ENCODE measurements at regions not wholly inside any gene's neighbourhood (a gene's known extent, or its start where the extent isn't known, plus 50 kb on each side); places are given as distances from the start of the nearest gene placed in this dataset.

DNA sequence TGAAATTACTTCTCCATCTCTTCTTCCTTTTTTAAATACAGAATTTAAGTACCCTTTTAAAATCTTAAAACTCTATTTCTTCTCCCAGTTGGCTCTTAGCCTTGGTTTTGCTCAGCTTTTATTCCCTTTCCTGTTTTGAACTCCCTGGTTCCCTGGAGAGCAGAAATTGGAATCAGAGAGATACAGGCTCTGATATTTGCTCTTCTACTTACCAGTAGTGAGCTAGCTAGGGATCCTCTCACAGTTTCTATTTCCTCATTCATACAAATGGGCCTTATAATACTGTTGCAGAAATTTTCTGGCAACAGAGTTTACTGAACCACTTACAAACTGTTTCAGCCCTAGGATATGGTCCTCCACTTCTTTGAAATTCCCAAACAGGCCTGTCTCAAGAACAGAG lies 606.3 kb downstream of the NUF2 start:
- H3K27ac Mint-ChIP-seq (ENCODE audit: unreplicated experiment), result no peak overlapping the region
- TF ChIP-seq, protein P1, sequence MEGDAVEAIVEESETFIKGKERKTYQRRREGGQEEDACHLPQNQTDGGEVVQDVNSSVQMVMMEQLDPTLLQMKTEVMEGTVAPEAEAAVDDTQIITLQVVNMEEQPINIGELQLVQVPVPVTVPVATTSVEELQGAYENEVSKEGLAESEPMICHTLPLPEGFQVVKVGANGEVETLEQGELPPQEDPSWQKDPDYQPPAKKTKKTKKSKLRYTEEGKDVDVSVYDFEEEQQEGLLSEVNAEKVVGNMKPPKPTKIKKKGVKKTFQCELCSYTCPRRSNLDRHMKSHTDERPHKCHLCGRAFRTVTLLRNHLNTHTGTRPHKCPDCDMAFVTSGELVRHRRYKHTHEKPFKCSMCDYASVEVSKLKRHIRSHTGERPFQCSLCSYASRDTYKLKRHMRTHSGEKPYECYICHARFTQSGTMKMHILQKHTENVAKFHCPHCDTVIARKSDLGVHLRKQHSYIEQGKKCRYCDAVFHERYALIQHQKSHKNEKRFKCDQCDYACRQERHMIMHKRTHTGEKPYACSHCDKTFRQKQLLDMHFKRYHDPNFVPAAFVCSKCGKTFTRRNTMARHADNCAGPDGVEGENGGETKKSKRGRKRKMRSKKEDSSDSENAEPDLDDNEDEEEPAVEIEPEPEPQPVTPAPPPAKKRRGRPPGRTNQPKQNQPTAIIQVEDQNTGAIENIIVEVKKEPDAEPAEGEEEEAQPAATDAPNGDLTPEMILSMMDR (IDR thresholded peaks at IDR 0.05), result no peak
- H3K9me3 Mint-ChIP-seq (ENCODE audit: unreplicated experiment), result no peaks in the 10 kb centered on the region
- H3K27me3 Mint-ChIP-seq (ENCODE audit: unreplicated experiment), result no peaks in the 10 kb centered on the region
- no peak overlapping the region for H3K4me3 Mint-ChIP-seq (ENCODE audit: unreplicated experiment)
- H3K36me3 Mint-ChIP-seq (ENCODE audit: unreplicated experiment), result no peaks in the 10 kb centered on the region
- no peak for DNase-seq (ENCODE audit: extremely low spot score, unreplicated experiment)
- H3K4me1 Mint-ChIP-seq (ENCODE audit: unreplicated experiment), result no peaks in the 10 kb centered on the region

DNA sequence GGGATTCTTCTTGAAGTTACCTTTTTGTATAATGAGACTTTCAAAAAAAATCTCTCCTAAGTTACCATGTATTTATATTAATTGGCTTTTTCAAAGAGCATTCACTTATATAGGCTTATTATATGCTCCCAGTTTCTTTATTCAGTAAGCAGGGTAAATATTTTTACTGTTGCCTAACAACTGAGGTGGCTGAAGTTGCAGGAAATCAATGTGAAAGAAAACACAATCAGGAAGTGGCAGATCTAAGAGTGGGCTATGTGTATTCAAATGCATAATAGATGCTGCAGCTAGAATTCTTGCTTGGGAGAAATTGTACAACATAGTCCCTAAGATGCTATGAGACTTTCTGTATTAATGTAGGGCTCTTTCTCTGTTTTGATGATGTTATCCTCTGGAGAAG lies 606.9 kb downstream of the NUF2 start:
- Mint-ChIP-seq H3K27ac (ENCODE audit: unreplicated experiment) (no peak overlapping the region), H3K4me3 (ENCODE audit: unreplicated experiment) (no peak overlapping the region), H3K9me3 (ENCODE audit: unreplicated experiment) (no peaks in the 10 kb centered on the region), H3K4me1 (ENCODE audit: unreplicated experiment) (no peaks in the 10 kb centered on the region), H3K36me3 (ENCODE audit: unreplicated experiment) (no peaks in the 10 kb centered on the region), H3K27me3 (ENCODE audit: unreplicated experiment) (no peaks in the 10 kb centered on the region)
- DNase-seq (ENCODE audit: extremely low spot score, unreplicated experiment), result no peak
- TF ChIP-seq, protein P1 (IDR thresholded peaks at IDR 0.05), result no peak

DNA sequence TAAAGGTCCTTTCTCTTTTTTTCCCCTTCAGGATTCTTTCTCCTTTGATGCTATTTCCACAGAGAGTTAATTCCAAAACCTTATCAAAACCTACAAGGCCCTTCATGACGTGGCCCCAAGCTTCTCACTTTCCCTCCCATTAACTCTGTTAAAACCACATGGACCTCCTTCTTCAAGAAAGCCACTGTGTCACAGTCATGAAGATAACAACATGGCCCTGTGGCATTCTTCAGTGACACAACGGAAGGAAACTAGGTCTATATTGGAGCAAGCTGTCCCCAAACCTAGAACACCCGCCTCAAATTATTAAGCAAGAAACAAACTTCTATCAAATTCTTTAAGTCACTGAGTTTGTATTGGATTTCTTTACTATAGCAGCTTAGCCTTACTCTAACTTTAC lies 611.1 kb downstream of the NUF2 start:
- DNase-seq (ENCODE audit: extremely low spot score, unreplicated experiment), result no peak
- Mint-ChIP-seq H3K27me3 (ENCODE audit: unreplicated experiment) (no peaks in the 10 kb centered on the region), H3K27ac (ENCODE audit: unreplicated experiment) (no peak overlapping the region), H3K4me1 (ENCODE audit: unreplicated experiment) (no peaks in the 10 kb centered on the region), H3K4me3 (ENCODE audit: unreplicated experiment) (no peak overlapping the region), H3K36me3 (ENCODE audit: unreplicated experiment) (no peaks in the 10 kb centered on the region), H3K9me3 (ENCODE audit: unreplicated experiment) (peaks cover 5% of the 10 kb centered on the region)
- TF ChIP-seq, protein P1 (IDR thresholded peaks at IDR 0.05), result no peak

DNA sequence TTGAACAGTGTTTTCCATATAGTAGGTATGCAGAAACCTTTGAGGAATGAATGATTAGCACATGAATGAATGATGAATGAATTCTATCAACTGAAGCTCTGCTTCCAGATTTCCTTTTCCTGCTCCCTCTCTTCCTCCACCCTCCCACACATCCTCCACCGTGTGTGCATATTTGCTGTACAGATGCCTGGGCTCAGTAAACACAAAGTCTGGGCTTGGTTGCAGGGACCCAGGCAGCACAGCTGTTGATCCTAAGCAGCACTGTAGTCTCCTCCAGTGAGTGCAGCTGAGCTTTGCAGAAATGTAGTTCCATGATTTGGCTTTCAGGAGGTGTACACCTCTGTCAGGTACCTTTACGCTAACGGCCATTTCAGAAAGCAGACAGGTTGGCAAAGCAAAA lies 611.7 kb downstream of the NUF2 start:
- H3K4me3 Mint-ChIP-seq (ENCODE audit: unreplicated experiment), result no peak overlapping the region
- peaks cover 5% of the 10 kb centered on the region for H3K9me3 Mint-ChIP-seq (ENCODE audit: unreplicated experiment)
- no peak overlapping the region for H3K27ac Mint-ChIP-seq (ENCODE audit: unreplicated experiment)
- no peaks in the 10 kb centered on the region for H3K4me1 Mint-ChIP-seq (ENCODE audit: unreplicated experiment)
- DNase-seq (ENCODE audit: extremely low spot score, unreplicated experiment), result no peak
- TF ChIP-seq, protein P1 (IDR thresholded peaks at IDR 0.05), result no peak
- H3K36me3 Mint-ChIP-seq (ENCODE audit: unreplicated experiment), result no peaks in the 10 kb centered on the region
- no peaks in the 10 kb centered on the region for H3K27me3 Mint-ChIP-seq (ENCODE audit: unreplicated experiment)

DNA sequence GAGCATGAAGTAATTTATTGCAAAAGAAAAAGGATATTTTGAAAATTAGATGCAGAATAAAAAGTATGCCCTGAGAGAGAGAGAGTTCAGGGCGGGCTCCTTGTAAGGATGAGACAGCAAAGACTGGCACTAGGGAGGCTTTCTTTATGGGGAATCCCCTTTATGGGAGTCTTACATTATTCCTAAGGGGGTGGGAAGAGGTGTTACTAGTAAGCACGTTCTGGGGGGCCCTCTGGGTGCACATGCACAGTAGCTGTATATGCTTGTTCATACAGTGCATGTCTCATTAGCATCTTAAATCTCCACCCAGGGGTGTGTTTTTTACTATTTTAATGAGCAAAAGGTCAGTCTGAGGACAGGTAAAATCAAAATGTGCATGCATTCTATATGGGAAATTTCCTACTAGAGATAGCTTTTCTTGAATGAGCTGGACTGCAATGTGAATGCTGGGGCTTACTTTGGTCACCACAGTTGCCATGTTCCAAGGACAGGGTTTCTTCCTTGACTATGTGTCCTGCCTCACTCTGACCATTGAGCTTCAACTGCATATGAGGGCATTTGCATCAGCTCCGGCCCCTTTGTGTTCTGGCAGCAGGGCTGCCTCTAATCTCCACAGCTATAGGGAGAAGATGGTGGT lies 614.1 kb downstream of the NUF2 start:
- H3K27ac Mint-ChIP-seq (ENCODE audit: unreplicated experiment), result no peak overlapping the region
- H3K27me3 Mint-ChIP-seq (ENCODE audit: unreplicated experiment), result no peaks in the 10 kb centered on the region
- DNase-seq (ENCODE audit: extremely low spot score, unreplicated experiment), result no peak
- H3K4me1 Mint-ChIP-seq (ENCODE audit: unreplicated experiment), result no peaks in the 10 kb centered on the region
- H3K36me3 Mint-ChIP-seq (ENCODE audit: unreplicated experiment), result no peaks in the 10 kb centered on the region
- no peak overlapping the region for H3K4me3 Mint-ChIP-seq (ENCODE audit: unreplicated experiment)
- TF ChIP-seq, protein P1 (IDR thresholded peaks at IDR 0.05), result no peak
- peaks cover 5% of the 10 kb centered on the region for H3K9me3 Mint-ChIP-seq (ENCODE audit: unreplicated experiment)
